Erythroblast (primary cell): ENCODE measurements at regions not wholly inside any gene's neighbourhood (a gene's known extent, or its start where the extent isn't known, plus 50 kb on each side); places are given as distances from the start of the nearest gene placed in this dataset.

Source experiments
- GATA1 ChIP-seq: IDR thresholded peaks from 2 replicates; pipeline ENCODE4 v1.6.1; 2011; ENCODE audit warnings: low read depth, mild to moderate bottlenecking, control low read depth, low read length, moderate library complexity
- POLR2A ChIP-seq: IDR thresholded peaks from 2 replicates; pipeline ENCODE4 v1.6.1; 2011; ENCODE audit warnings: mild to moderate bottlenecking, low read length

DNA sequence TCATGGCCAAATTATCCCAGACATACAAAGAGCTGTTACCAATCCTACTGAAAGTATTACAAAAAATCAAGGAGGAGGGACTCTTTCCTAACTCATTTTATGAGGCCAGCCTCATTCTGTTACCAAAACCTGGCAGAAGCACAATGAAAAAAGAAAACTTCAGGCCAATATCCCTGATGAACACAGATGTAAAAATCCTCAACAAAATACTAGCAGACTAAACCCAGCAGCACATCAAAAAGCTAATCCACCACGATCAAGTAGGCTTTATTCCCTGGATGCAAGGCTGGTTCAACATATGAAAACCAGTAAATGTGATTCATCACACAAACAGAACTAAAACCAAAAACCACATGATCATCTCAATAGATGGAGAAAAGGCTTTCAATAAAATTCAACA, 109.2 kb downstream of the C6orf118 start:
- no peak for TF ChIP-seq POLR2A
- no peak for TF ChIP-seq GATA1
